IgD-negative memory B cell (primary cell): ENCODE measurements at regions not wholly inside any gene's neighbourhood (a gene's known extent, or its start where the extent isn't known, plus 50 kb on each side); places are given as distances from the start of the nearest gene placed in this dataset.
"Not testable (repeated sequence)": the region's sequence is repeated elsewhere in the genome, so short reads cannot be mapped to it uniquely, and the experiment has no call there.

ENCODE experiments used
- H3K27ac Mint-ChIP-seq, 3 donors: one replicate each; pipeline ENCODE4 v1.8.0; 2020 to 2022; ENCODE audit warnings: mild to moderate bottlenecking in 3 of 3, mixed read lengths in 3 of 3, moderate library complexity in 1 of 3
- H3K27me3 Mint-ChIP-seq: one replicate; pipeline ENCODE4 v1.8.0; 2021; ENCODE audit warnings: mixed read lengths
- H3K36me3 Mint-ChIP-seq: one replicate; pipeline ENCODE4 v1.8.0; 2020; ENCODE audit warnings: mild to moderate bottlenecking, mixed read lengths
- H3K4me1 Mint-ChIP-seq, 3 donors: one replicate each; pipeline ENCODE4 v1.8.0; 2020 to 2022; ENCODE audit warnings: mixed read lengths in 3 of 3, mild to moderate bottlenecking in 1 of 3
- H3K4me3 Mint-ChIP-seq, 4 donors: one replicate each; pipeline ENCODE4 v1.8.0; 2020 to 2022; ENCODE audit warnings: mild to moderate bottlenecking in 4 of 4, mixed read lengths in 4 of 4, moderate library complexity in 3 of 4
- H3K9me3 Mint-ChIP-seq, 3 donors: one replicate each; pipeline ENCODE4 v1.8.0; 2020 to 2021; ENCODE audit warnings: mixed read lengths in 3 of 3, mild to moderate bottlenecking in 1 of 3

GRCh38 chr10:34892521-34892920 is 77.4 kb upstream of the PARD3 start:
- not testable (repeated sequence) for H3K36me3 Mint-ChIP-seq, H3K9me3 Mint-ChIP-seq, H3K27ac Mint-ChIP-seq

GRCh38 chr10:34890939-34891338 is 75.8 kb upstream of the PARD3 start:
- no peaks in the 10 kb centered on the region for H3K9me3 Mint-ChIP-seq
- H3K27ac Mint-ChIP-seq: no peak overlapping the region
- no peaks in the 10 kb centered on the region for H3K36me3 Mint-ChIP-seq
- H3K4me1 Mint-ChIP-seq: no peaks in the 10 kb centered on the region
- H3K27me3 Mint-ChIP-seq: peaks cover 1% of the 10 kb centered on the region
- no peak overlapping the region for H3K4me3 Mint-ChIP-seq

More at GRCh38 chr10:34892521-34892920, 77.4 kb upstream of the PARD3 start:
- H3K27me3 Mint-ChIP-seq, H3K4me1 Mint-ChIP-seq, H3K4me3 Mint-ChIP-seq: not testable (repeated sequence)

- Mint-ChIP-seq H3K4me3 (no peak overlapping the region), H3K27ac (no peak overlapping the region), H3K4me1 (no peaks in the 10 kb centered on the region), H3K36me3 (no peaks in the 10 kb centered on the region), H3K9me3 (no peaks in the 10 kb centered on the region), H3K27me3 (peaks cover 1% of the 10 kb centered on the region)
These were observed 74.1 kb upstream of the PARD3 start for GRCh38 chr10:34889004-34889869.

- Mint-ChIP-seq H3K27ac (no peak overlapping the region), H3K9me3 (no peaks in the 10 kb centered on the region), H3K4me3 (no peak overlapping the region), H3K4me1 (no peaks in the 10 kb centered on the region), H3K36me3 (no peaks in the 10 kb centered on the region), H3K27me3 (peaks cover under 1% of the 10 kb centered on the region)
These were observed 72.0 kb upstream of the PARD3 start for GRCh38 chr10:34886906-34887642.

GRCh38 chr10:34885898-34886297 is 70.8 kb upstream of the PARD3 start:
- Mint-ChIP-seq H3K27ac (no peak overlapping the region), H3K36me3 (no peaks in the 10 kb centered on the region), H3K4me3 (no peak overlapping the region), H3K27me3 (no peaks in the 10 kb centered on the region), H3K9me3 (peaks cover 0 to 3% (median 0%) of the 10 kb centered on the region in 3 donors), H3K4me1 (no peaks in the 10 kb centered on the region)

GRCh38 chr10:34885011-34885410 is 69.9 kb upstream of the PARD3 start:
- Mint-ChIP-seq H3K4me1 (no peaks in the 10 kb centered on the region), H3K27ac (no peak overlapping the region), H3K36me3 (no peaks in the 10 kb centered on the region), H3K9me3 (peaks cover 0 to 3% (median 0%) of the 10 kb centered on the region in 3 donors), H3K4me3 (no peak overlapping the region), H3K27me3 (no peaks in the 10 kb centered on the region)

- peaks cover 0 to 3% (median 0%) of the 10 kb centered on the region in 3 donors for H3K9me3 Mint-ChIP-seq
- H3K4me3 Mint-ChIP-seq: no peak overlapping the region
- no peaks in the 10 kb centered on the region for H3K27me3 Mint-ChIP-seq
- no peak overlapping the region for H3K27ac Mint-ChIP-seq
- H3K4me1 Mint-ChIP-seq: no peaks in the 10 kb centered on the region
- H3K36me3 Mint-ChIP-seq: no peaks in the 10 kb centered on the region
These were observed 69.3 kb upstream of the PARD3 start for GRCh38 chr10:34884272-34884952.

- Mint-ChIP-seq H3K4me3 (no peak overlapping the region), H3K36me3 (no peaks in the 10 kb centered on the region), H3K27ac (no peak overlapping the region), H3K9me3 (peaks cover 0 to 3% (median 0%) of the 10 kb centered on the region in 3 donors), H3K4me1 (no peaks in the 10 kb centered on the region), H3K27me3 (no peaks in the 10 kb centered on the region)
These were observed 65.7 kb upstream of the PARD3 start for GRCh38 chr10:34880817-34881216.

GRCh38 chr10:34878651-34879050 is 63.6 kb upstream of the PARD3 start:
- not testable (repeated sequence) for H3K4me3 Mint-ChIP-seq, H3K27me3 Mint-ChIP-seq, H3K9me3 Mint-ChIP-seq, H3K4me1 Mint-ChIP-seq, H3K36me3 Mint-ChIP-seq, H3K27ac Mint-ChIP-seq

- H3K27ac Mint-ChIP-seq: no peak overlapping the region
- H3K36me3 Mint-ChIP-seq: no peaks in the 10 kb centered on the region
- H3K4me3 Mint-ChIP-seq: no peak overlapping the region
- H3K27me3 Mint-ChIP-seq: no peaks in the 10 kb centered on the region
- H3K4me1 Mint-ChIP-seq: no peaks in the 10 kb centered on the region
- H3K9me3 Mint-ChIP-seq: peaks cover 0 to 3% (median 0%) of the 10 kb centered on the region in 3 donors
These were observed 60.0 kb upstream of the PARD3 start for GRCh38 chr10:34875061-34875460.

GRCh38 chr10:34872820-34873219 is 57.7 kb upstream of the PARD3 start:
- Mint-ChIP-seq H3K36me3 (no peaks in the 10 kb centered on the region), H3K4me1 (no peaks in the 10 kb centered on the region), H3K4me3 (no peak overlapping the region), H3K9me3 (peaks cover 0 to 3% (median 0%) of the 10 kb centered on the region in 3 donors), H3K27ac (no peak overlapping the region), H3K27me3 (no peaks in the 10 kb centered on the region)

- H3K27me3 Mint-ChIP-seq: peaks cover 1% of the 10 kb centered on the region
- H3K36me3 Mint-ChIP-seq: no peaks in the 10 kb centered on the region
- no peaks in the 10 kb centered on the region for H3K4me1 Mint-ChIP-seq
- no peak overlapping the region for H3K27ac Mint-ChIP-seq
- peaks cover 0 to 3% (median 0%) of the 10 kb centered on the region in 3 donors for H3K9me3 Mint-ChIP-seq
- H3K4me3 Mint-ChIP-seq: no peak overlapping the region
These were observed 54.2 kb upstream of the PARD3 start for GRCh38 chr10:34869135-34869836.

- Mint-ChIP-seq H3K4me3 (no peak overlapping the region), H3K9me3 (peaks cover 0 to 3% (median 0%) of the 10 kb centered on the region in 3 donors), H3K4me1 (no peaks in the 10 kb centered on the region), H3K36me3 (no peaks in the 10 kb centered on the region), H3K27me3 (peaks cover 1% of the 10 kb centered on the region), H3K27ac (no peak overlapping the region)
These were observed 53.5 kb upstream of the PARD3 start for GRCh38 chr10:34868589-34868988.

- Mint-ChIP-seq H3K27me3 (peaks cover 1% of the 10 kb centered on the region), H3K27ac (no peak overlapping the region), H3K9me3 (no peaks in the 10 kb centered on the region), H3K36me3 (no peaks in the 10 kb centered on the region), H3K4me3 (no peak overlapping the region), H3K4me1 (no peaks in the 10 kb centered on the region)
These were observed 51.8 kb upstream of the PARD3 start for GRCh38 chr10:34866848-34867247.
